Esophagus squamous epithelium (tissue), 5 donors: ENCODE measurements at regions not wholly inside any gene's neighbourhood (a gene's known extent, or its start where the extent isn't known, plus 50 kb on each side); places are given as distances from the start of the nearest gene placed in this dataset.
A peak's percentile ranks its signal among the peaks of the same experiment; 100 is the strongest.

Source experiments
- DNase-seq: peaks from one replicate; lab custom pipeline; 2025; lab: John Stamatoyannopoulos, UW
- H3K27ac ChIP-seq, 4 donors: fragments of 200-600 bp; sonication (generic); one replicate each; pipeline ENCODE4 v1.5.1; 2016 to 2019; ENCODE audit warnings: mild to moderate bottlenecking in 1 of 4
- H3K27me3 ChIP-seq, 4 donors: fragments of 200-600 bp; sonication (generic); 1 replicate in 3 of 4; 2 replicates in 1 of 4; pipeline versions ENCODE4 v1.5.1 to v1.6.0; 2017 to 2021; ENCODE audit warnings: antibody characterized with exemption in 1 of 4
- H3K36me3 ChIP-seq, 3 donors: fragments of 200-600 bp; sonication (generic); one replicate each; pipeline ENCODE4 v1.5.1; 2016 to 2019
- H3K4me1 ChIP-seq, 3 donors: fragments of 200-600 bp; sonication (generic); one replicate each; pipeline ENCODE4 v1.5.1; 2017 to 2019
- H3K4me3 ChIP-seq, 4 donors: fragments of 200-600 bp; sonication (generic); 1 replicate in 3 of 4; 2 replicates in 1 of 4; pipeline ENCODE4 v1.5.1; 2016 to 2019; ENCODE audit warnings: mild to moderate bottlenecking in 2 of 4, moderate library complexity in 1 of 4
- H3K9me3 ChIP-seq, 3 donors: fragments of 200-600 bp; sonication (generic); one replicate each; pipeline ENCODE4 v1.5.1; 2016 to 2019
- POLR2A ChIP-seq, 4 donors: fragments of 450-650 bp; IDR thresholded peaks; one replicate each; pipeline ENCODE4 v1.6.1; 2017; ENCODE audit warnings: antibody characterized with exemption in 4 of 4, mild to moderate bottlenecking in 4 of 4, moderate library complexity in 3 of 4
- WGBS, 2 donors: methylation state at CpG; one replicate each; pipeline ENCODE4 v1.1.5; 2018; 5-methylcytosine and 5-hydroxymethylcytosine counted together
- intact Hi-C: fragments of 100-400 bp; cut with DNase I; formaldehyde crosslinking; loops from one replicate; pipeline ENCODE4 v1.15.0; 2022
- TF ChIP-seq, protein P1 (sequence below), 6 experiments: fragments of 450-650 bp in 4 of 6; fragments of 200-600 bp in 2 of 6; sonication (generic) in 2 of 6; IDR thresholded peaks; one replicate each; pipeline ENCODE4 v1.5.1; 2016 to 2019; ENCODE audit warnings: antibody characterized with exemption in 6 of 6, mild to moderate bottlenecking in 4 of 6, moderate library complexity in 4 of 6
- donor health status: DM: yes; HTN: yes; CAD: no.

DNA sequence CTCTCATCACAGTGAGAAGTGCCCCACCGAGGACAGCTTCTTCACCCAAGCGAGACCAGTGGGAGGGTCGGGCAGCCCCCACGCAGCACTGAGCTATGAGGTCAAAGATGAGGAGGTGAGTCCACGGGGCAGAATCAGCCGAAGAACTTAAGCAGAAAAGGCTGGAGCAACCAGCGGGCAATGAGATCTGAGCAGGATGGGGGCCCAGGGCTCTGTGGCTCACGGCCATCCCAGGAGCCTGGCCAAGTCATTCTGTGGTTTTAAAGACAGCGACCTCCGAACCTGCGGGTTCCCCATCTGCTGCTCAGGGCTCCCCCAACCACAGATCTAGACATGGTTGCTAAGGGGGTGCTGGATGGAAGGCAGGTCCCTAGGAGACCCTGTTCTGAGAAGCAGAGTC, 202.6 kb downstream of the RBFOX3 start:
- H3K9me3 ChIP-seq = no peaks in the 10 kb centered on the region
- H3K27me3 ChIP-seq = peaks cover 0 to 79% (median 0%) of the 10 kb centered on the region in 4 donors
- no peak for DNase-seq
- 48 to 64% methylated on average over 5 to 6 of the region's 11 CpGs for WGBS, 2 donors
- no peak for TF ChIP-seq POLR2A (IDR thresholded peaks at IDR 0.05)
- TF ChIP-seq, protein P1, sequence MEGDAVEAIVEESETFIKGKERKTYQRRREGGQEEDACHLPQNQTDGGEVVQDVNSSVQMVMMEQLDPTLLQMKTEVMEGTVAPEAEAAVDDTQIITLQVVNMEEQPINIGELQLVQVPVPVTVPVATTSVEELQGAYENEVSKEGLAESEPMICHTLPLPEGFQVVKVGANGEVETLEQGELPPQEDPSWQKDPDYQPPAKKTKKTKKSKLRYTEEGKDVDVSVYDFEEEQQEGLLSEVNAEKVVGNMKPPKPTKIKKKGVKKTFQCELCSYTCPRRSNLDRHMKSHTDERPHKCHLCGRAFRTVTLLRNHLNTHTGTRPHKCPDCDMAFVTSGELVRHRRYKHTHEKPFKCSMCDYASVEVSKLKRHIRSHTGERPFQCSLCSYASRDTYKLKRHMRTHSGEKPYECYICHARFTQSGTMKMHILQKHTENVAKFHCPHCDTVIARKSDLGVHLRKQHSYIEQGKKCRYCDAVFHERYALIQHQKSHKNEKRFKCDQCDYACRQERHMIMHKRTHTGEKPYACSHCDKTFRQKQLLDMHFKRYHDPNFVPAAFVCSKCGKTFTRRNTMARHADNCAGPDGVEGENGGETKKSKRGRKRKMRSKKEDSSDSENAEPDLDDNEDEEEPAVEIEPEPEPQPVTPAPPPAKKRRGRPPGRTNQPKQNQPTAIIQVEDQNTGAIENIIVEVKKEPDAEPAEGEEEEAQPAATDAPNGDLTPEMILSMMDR (IDR thresholded peaks at IDR 0.05) = no peak
- H3K36me3 ChIP-seq = no peaks in the 10 kb centered on the region
- H3K4me3 ChIP-seq = no peak overlapping the region
- peaks cover 0 to 4% (median under 1%) of the 10 kb centered on the region in 3 donors for H3K4me1 ChIP-seq
- intact Hi-C loops = loop anchor here (10.0 kb wide), 1 partner anchor 207 kb away; the partner anchor contains the start of gene RBFOX3
- no peak overlapping the region for H3K27ac ChIP-seq

DNA sequence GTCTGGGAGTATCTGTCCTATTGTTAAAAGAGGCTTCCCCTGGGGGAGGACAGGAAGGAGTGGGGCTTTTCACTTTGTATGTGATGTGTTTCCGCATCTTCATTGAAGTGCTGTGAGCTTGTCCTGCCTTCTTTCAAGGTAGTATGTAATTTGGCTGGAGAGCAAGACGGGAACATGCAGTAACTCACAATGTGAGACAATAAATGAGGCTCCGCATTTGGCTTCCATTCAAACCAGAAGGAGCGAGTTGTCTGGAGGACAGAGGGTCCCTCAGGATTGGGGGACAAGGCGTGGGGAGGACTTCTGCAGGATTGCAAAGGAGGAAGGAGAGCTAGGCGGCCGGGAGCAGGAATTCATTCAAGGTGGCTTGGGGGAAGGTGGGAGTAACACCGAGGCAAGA, 203.5 kb downstream of the RBFOX3 start:
- intact Hi-C loops = loop anchor here (10.0 kb wide), 1 partner anchor 207 kb away; the partner anchor contains the start of gene RBFOX3
- Histone ChIP-seq H3K27me3 (peaks cover 0 to 83% (median 0%) of the 10 kb centered on the region in 4 donors), H3K9me3 (no peaks in the 10 kb centered on the region), H3K4me1 (no peaks in the 10 kb centered on the region), H3K27ac (peak overlapping the region in 1 of 4 donors; percentile 25), H3K36me3 (no peaks in the 10 kb centered on the region), H3K4me3 (no peak overlapping the region)
- no peak for DNase-seq
- WGBS, 2 donors = 14 to 24% methylated on average over 8 of the region's 8 CpGs
- TF ChIP-seq, protein P1 (IDR thresholded peaks at IDR 0.05) = no peak
- TF ChIP-seq POLR2A (IDR thresholded peaks at IDR 0.05) = no peak

DNA sequence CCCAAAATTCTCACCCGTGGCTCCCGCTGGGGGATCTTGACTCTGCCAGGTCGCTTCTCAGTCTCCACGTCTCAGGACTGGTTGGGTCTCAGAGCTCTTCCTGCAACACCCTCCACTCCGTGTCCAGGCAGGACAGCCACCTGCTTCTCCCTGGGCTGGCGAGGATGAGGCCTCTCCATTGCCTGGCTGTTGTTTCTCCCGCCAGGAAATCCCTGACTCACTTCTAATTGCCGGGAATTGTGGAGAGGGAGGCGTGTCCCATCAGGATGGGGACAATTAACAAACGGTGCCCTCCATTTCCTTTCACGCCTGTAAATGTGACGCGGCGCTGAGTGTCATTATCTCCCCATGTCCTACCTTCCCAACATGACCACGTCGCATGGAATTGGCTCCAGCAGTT, 204.5 kb downstream of the RBFOX3 start:
- intact Hi-C loops = loop anchor here (10.0 kb wide), 1 partner anchor 208 kb away; the partner anchor contains the start of gene RBFOX3
- Histone ChIP-seq H3K4me1 (peaks cover 0 to 4% (median 0%) of the 10 kb centered on the region in 3 donors), H3K36me3 (no peaks in the 10 kb centered on the region), H3K27me3 (peaks cover 0 to 92% (median 0%) of the 10 kb centered on the region in 4 donors), H3K4me3 (no peak overlapping the region), H3K9me3 (no peaks in the 10 kb centered on the region), H3K27ac (peak overlapping the region in 1 of 4 donors; percentile 28)
- 31 to 49% methylated on average over 9 to 16 of the region's 16 CpGs for WGBS, 2 donors
- DNase-seq = no peak
- TF ChIP-seq, protein P1 (IDR thresholded peaks at IDR 0.05) = no peak
- TF ChIP-seq POLR2A (IDR thresholded peaks at IDR 0.05) = no peak

DNA sequence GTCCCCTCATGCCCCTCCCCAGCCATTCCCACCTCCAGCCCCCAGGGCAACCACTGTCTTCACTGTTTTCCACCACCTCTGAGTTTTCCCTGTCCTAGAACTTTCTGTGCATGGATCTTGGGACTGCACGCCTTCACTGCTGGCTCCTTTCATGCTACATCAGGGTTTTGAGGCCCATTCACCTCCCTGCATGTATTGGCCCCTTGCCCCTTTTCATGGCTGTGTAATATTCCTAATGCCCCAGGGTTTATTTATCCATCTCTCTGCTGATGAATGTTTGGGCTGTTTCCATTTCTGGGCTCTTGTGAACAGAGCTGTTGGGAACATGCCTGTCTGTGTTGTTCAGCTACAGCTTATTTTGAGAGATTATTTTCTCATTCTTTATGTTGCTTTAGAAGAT, 205.0 kb downstream of the RBFOX3 start:
- intact Hi-C loops = loop anchor here (10.0 kb wide), 1 partner anchor 209 kb away; the partner anchor contains the start of gene RBFOX3
- H3K27me3 ChIP-seq = peaks cover 0 to 91% (median 0%) of the 10 kb centered on the region in 4 donors
- 41 to 77% methylated on average over 1 of the region's 1 CpG for WGBS, 2 donors

More for the DNA sequence above, 205.0 kb downstream of the RBFOX3 start:
- H3K4me3 ChIP-seq = no peak overlapping the region
- H3K27ac ChIP-seq = no peak overlapping the region
- no peaks in the 10 kb centered on the region for H3K36me3 ChIP-seq
- TF ChIP-seq, protein P1 (IDR thresholded peaks at IDR 0.05) = no peak
- TF ChIP-seq POLR2A (IDR thresholded peaks at IDR 0.05) = no peak
- H3K4me1 ChIP-seq = peaks cover 0 to 9% (median 2%) of the 10 kb centered on the region in 3 donors
- DNase-seq = no peak
- no peaks in the 10 kb centered on the region for H3K9me3 ChIP-seq
